ENCODE measurements at regions not wholly inside any gene's neighbourhood (a gene's known extent, or its start where the extent isn't known, plus 50 kb on each side); places are given as distances from the start of the nearest gene placed in this dataset.
"Not testable (repeated sequence)": the region's sequence is repeated elsewhere in the genome, so short reads cannot be mapped to it uniquely, and the experiment has no call there.

DNA sequence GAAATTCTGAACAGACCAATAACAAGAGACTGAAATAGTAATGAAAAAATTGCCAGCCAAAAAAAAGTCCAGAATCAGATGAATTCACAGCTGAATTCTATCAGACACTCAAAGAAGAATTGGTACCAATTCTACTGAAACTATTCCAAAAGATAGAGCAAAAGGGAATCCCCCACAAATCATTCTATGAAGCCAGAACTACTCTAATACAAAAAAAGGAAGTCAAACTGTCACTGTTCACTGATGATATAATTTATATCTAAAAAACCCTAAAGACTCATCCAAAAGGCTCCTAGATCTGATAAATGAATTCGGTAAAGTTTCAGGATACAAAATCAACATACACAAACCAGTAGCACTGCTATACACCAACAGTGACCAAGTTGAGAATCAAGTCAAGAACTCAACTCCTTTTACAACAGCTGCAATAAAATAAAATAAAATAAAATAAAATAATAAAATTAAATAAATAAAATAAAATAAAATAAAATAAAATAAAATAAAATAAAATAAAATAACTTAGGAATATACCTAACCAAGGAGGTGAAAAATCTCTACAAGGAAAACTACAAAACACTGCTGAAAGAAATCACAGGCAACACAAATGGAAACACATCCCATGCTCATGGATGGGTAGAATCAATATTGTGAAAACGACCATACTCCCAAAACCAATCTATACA lies 270.1 kb upstream of the PREP start:
- not testable (repeated sequence) for TF ChIP-seq POLR2AphosphoS5 (IDR thresholded peaks at IDR 0.05; ENCODE audit: low read depth, low read length); YY1 (IDR thresholded peaks at IDR 0.05; ENCODE audit: low read depth); TCF12 (IDR thresholded peaks at IDR 0.05); GATA2 (CRISPR knock-in tag; IDR thresholded peaks at IDR 0.05)
